Esophagus muscularis mucosa (tissue), 3 donors: ENCODE measurements at regions not wholly inside any gene's neighbourhood (a gene's known extent, or its start where the extent isn't known, plus 50 kb on each side); places are given as distances from the start of the nearest gene placed in this dataset.

ENCODE experiments used
- CTCF ChIP-seq, 3 experiments: fragments of 200-600 bp in 2 of 3; fragments of 450-650 bp in 1 of 3; sonication (generic) in 2 of 3; IDR thresholded peaks; one replicate each; pipeline ENCODE4 v1.5.1; 2017 to 2019; ENCODE audit warnings: antibody characterized with exemption in 3 of 3, mild to moderate bottlenecking in 2 of 3, moderate library complexity in 1 of 3
- POLR2AphosphoS5 ChIP-seq, 2 donors: sonication (generic); formaldehyde crosslinking; IDR thresholded peaks; one replicate each; pipeline ENCODE4 v1.6.1; 2017; ENCODE audit warnings: antibody characterized with exemption in 2 of 2

- TF ChIP-seq CTCF (IDR thresholded peaks at IDR 0.05) = no peak
- peak in 1 of 2 donors; percentile 10 for TF ChIP-seq POLR2AphosphoS5 (IDR thresholded peaks at IDR 0.05)
Measured at GRCh38 chr13:40345654-40346372, 320.6 kb downstream of the FOXO1 start.
